MM.1S (cell line): ENCODE measurements at regions not wholly inside any gene's neighbourhood (a gene's known extent, or its start where the extent isn't known, plus 50 kb on each side); places are given as distances from the start of the nearest gene placed in this dataset.

Experiments used
- DNase-seq: peaks from one replicate; pipeline ENCODE4 v3.0.0-alpha.2; 2015
- H2AFZ ChIP-seq: fragments of 300-600 bp; sonication (generic); 2 replicates; pipeline ENCODE4 v1.6.0; 2016; ENCODE audit warnings: antibody characterized with exemption, low read length
- H3F3A ChIP-seq: fragments of 300-600 bp; sonication (generic); 2 replicates; pipeline ENCODE4 v1.6.1; 2016; ENCODE audit warnings: mild to moderate bottlenecking, antibody characterized with exemption, low read length, moderate library complexity, mixed read lengths; ENCODE audit not compliant: insufficient read depth
- H3K27ac ChIP-seq: fragments of 300-600 bp; sonication (generic); 2 replicates; pipeline ENCODE4 v1.5.1; 2016; ENCODE audit warnings: mild to moderate bottlenecking, low read length
- H3K27me3 ChIP-seq: fragments of 300-600 bp; sonication (generic); replicated peaks from 2 replicates; pipeline ENCODE4 v1.6.0; 2016; ENCODE audit warnings: low read length; ENCODE audit not compliant: insufficient read depth
- H3K36me3 ChIP-seq: fragments of 300-600 bp; sonication (generic); replicated peaks from 2 replicates; pipeline ENCODE4 v1.6.1; 2016; ENCODE audit warnings: mild to moderate bottlenecking, low read length, mixed read lengths; ENCODE audit not compliant: insufficient read depth
- H3K4me1 ChIP-seq: fragments of 300-600 bp; sonication (generic); 2 replicates; pipeline ENCODE4 v1.6.1; 2016; ENCODE audit warnings: low read length, mixed read lengths
- H3K4me2 ChIP-seq: fragments of 300-600 bp; sonication (generic); 2 replicates; pipeline ENCODE4 v1.6.0; 2016; ENCODE audit warnings: low read depth, low read length
- H3K4me3 ChIP-seq: fragments of 300-600 bp; sonication (generic); 2 replicates; pipeline ENCODE4 v1.5.1; 2016; ENCODE audit warnings: low read length, mixed read lengths
- H3K79me2 ChIP-seq: fragments of 300-600 bp; sonication (generic); 2 replicates; pipeline ENCODE4 v1.6.1; 2016; ENCODE audit warnings: mixed run types, low read length, mixed read lengths
- H3K9ac ChIP-seq: fragments of 300-600 bp; sonication (generic); 2 replicates; pipeline ENCODE4 v1.6.1; 2016; ENCODE audit warnings: low read length, mixed read lengths
- H3K9me2 ChIP-seq: fragments of 300-600 bp; sonication (generic); replicated peaks from 2 replicates; pipeline ENCODE4 v1.6.1; 2016; ENCODE audit warnings: mild to moderate bottlenecking, low read length, mixed read lengths; ENCODE audit not compliant: insufficient read depth
- H3K9me3 ChIP-seq: fragments of 300-600 bp; sonication (generic); replicated peaks from 2 replicates; pipeline ENCODE4 v1.6.1; 2016; ENCODE audit warnings: mild to moderate bottlenecking, low read length, mixed read lengths; ENCODE audit not compliant: insufficient read depth
- H4K20me1 ChIP-seq: fragments of 300-600 bp; sonication (generic); 2 replicates; pipeline ENCODE4 v1.6.1; 2016; ENCODE audit warnings: mild to moderate bottlenecking, low read length, moderate library complexity, mixed read lengths; ENCODE audit not compliant: insufficient read depth
- EZH2 ChIP-seq: fragments of 300-600 bp; sonication (generic); optimal IDR thresholded peaks from 2 replicates; pipeline ENCODE3; 2017; ENCODE audit warnings: low read depth, mild to moderate bottlenecking, antibody characterized with exemption, low read length, mixed read lengths
- EZH2phosphoT487 ChIP-seq: fragments of 300-600 bp; sonication (generic); IDR thresholded peaks from 2 replicates; pipeline ENCODE4 v1.6.1; 2018; ENCODE audit warnings: antibody characterized with exemption, low read length
- TF ChIP-seq, protein P1 (sequence below): fragments of 300-600 bp; sonication (generic); IDR thresholded peaks from 2 replicates; pipeline ENCODE4 v1.5.1; 2016; ENCODE audit warnings: antibody characterized with exemption, low read length, mixed read lengths

GRCh38 chr1:2909797-2910196 lies 108.3 kb upstream of the TTC34 start:
- H4K20me1 ChIP-seq: no peaks in the 10 kb centered on the region
- H3K4me2 ChIP-seq: no peak overlapping the region
- no peaks in the 10 kb centered on the region for H3K4me1 ChIP-seq
- no peaks in the 10 kb centered on the region for H3K9me2 ChIP-seq
- no peaks in the 10 kb centered on the region for H3F3A ChIP-seq
- H3K9me3 ChIP-seq: no peaks in the 10 kb centered on the region
- peaks cover 82% of the 10 kb centered on the region for H3K27me3 ChIP-seq
- H3K79me2 ChIP-seq: no peaks in the 10 kb centered on the region
- H3K36me3 ChIP-seq: no peaks in the 10 kb centered on the region
- no peak overlapping the region for H3K27ac ChIP-seq
- DNase-seq: no peak
- H2AFZ ChIP-seq: no peak overlapping the region
- no peak overlapping the region for H3K9ac ChIP-seq
- no peak for TF ChIP-seq EZH2
- TF ChIP-seq, protein P1, sequence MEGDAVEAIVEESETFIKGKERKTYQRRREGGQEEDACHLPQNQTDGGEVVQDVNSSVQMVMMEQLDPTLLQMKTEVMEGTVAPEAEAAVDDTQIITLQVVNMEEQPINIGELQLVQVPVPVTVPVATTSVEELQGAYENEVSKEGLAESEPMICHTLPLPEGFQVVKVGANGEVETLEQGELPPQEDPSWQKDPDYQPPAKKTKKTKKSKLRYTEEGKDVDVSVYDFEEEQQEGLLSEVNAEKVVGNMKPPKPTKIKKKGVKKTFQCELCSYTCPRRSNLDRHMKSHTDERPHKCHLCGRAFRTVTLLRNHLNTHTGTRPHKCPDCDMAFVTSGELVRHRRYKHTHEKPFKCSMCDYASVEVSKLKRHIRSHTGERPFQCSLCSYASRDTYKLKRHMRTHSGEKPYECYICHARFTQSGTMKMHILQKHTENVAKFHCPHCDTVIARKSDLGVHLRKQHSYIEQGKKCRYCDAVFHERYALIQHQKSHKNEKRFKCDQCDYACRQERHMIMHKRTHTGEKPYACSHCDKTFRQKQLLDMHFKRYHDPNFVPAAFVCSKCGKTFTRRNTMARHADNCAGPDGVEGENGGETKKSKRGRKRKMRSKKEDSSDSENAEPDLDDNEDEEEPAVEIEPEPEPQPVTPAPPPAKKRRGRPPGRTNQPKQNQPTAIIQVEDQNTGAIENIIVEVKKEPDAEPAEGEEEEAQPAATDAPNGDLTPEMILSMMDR: no peak
- no peak for TF ChIP-seq EZH2phosphoT487
- no peak overlapping the region for H3K4me3 ChIP-seq

DNA sequence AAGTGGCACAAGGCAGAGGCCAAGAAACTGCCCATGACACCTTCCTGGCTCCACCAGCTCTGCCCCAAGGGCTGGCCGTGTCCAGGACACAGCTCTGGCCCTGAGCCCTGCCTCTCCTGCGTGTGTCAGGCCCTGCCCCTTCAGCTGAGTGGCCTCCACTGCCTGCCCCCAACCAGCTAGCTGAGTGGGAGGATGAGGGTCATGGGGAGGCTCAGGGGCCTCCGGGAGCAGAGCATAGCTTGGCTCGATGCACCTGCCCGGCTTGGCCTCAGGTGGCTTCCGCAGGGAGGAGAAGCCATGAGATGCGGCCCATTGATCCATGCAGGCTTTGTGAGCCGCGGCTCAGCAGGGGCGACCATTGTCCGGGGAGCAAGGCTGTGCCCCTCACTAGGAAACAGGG lies 108.7 kb upstream of the TTC34 start:
- Histone ChIP-seq H3K27ac (no peak overlapping the region), H3K4me2 (no peak overlapping the region), H2AFZ (no peak overlapping the region), H3K27me3 (peaks cover 81% of the 10 kb centered on the region), H3K9ac (no peak overlapping the region), H4K20me1 (no peaks in the 10 kb centered on the region), H3K9me2 (no peaks in the 10 kb centered on the region), H3K4me3 (no peak overlapping the region), H3K79me2 (no peaks in the 10 kb centered on the region), H3K4me1 (no peaks in the 10 kb centered on the region), H3K9me3 (no peaks in the 10 kb centered on the region), H3F3A (no peaks in the 10 kb centered on the region), H3K36me3 (no peaks in the 10 kb centered on the region)
- TF ChIP-seq, protein P1: no peak
- TF ChIP-seq EZH2 (no peak), EZH2phosphoT487 (no peak)
- no peak for DNase-seq

- no peaks in the 10 kb centered on the region for H3K9me3 ChIP-seq
- H3F3A ChIP-seq: no peaks in the 10 kb centered on the region
- H3K9ac ChIP-seq: no peak overlapping the region
- H4K20me1 ChIP-seq: no peaks in the 10 kb centered on the region
- no peak overlapping the region for H3K4me3 ChIP-seq
- no peaks in the 10 kb centered on the region for H3K36me3 ChIP-seq
- H3K9me2 ChIP-seq: no peaks in the 10 kb centered on the region
- no peak for DNase-seq
- no peak overlapping the region for H3K4me2 ChIP-seq
- no peak overlapping the region for H2AFZ ChIP-seq
- peaks cover 75% of the 10 kb centered on the region for H3K27me3 ChIP-seq
- no peak overlapping the region for H3K27ac ChIP-seq
- H3K4me1 ChIP-seq: no peaks in the 10 kb centered on the region
- TF ChIP-seq, protein P1: no peak
- TF ChIP-seq EZH2phosphoT487 (no peak), EZH2 (no peak)
- H3K79me2 ChIP-seq: no peaks in the 10 kb centered on the region
Measured at GRCh38 chr1:2911421-2912178, 109.7 kb upstream of the ACTRT2 start.
